Activated naive CD8-positive, alpha-beta T cell treated with anti-CD3 and anti-CD28 coated beads, Interleukin-2, amount 50 U/mL, for 16 hours (primary cell): ENCODE measurements at regions not wholly inside any gene's neighbourhood (a gene's known extent, or its start where the extent isn't known, plus 50 kb on each side); places are given as distances from the start of the nearest gene placed in this dataset.
"Not testable (repeated sequence)": the region's sequence is repeated elsewhere in the genome, so short reads cannot be mapped to it uniquely, and the experiment has no call there.

Experiments
- DNase-seq: peaks from one replicate; pipeline ENCODE4 v3.0.0-alpha.2; 2020; ENCODE audit warnings: low read depth, low spot score

DNA sequence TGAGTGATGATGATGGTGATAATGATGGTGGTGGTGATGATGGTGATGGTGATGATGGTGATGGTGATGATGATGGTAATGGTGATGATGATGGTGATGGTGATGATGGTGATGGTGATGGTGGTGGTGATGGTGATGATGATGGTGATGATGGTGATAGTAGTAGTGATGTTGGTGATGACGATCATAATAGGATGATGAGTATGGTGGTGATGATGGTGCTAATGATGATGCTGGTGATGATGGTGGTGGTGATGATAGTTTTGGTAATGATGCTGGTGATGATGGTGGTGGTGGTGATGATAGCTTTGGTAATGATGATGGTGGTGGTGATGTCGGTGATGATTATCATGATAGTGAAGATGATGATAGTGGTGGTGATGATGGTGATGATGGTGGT is 171.5 kb upstream of the SFSWAP start:
- no peak for DNase-seq

DNA sequence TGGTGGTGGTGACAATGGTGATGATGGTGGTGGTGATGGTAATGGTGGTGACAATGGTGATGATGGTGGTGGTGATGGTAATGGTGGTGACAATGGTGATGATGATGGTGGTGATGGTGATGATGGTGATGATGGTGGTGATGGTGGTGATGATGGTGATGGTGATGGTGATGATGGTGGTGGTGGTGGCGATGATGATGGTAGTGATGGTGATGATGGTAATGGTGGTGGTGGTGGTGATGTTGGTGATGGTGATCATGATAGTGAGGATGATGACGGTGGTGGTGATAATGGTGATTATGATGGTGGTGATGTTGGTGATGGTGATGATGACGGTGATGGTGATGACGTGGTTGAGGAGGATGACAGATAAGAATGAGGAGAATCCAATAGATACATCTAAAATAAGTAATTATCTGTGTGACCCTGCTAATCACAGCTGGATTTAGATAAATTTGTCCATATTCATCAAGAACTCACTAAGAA is 170.7 kb upstream of the SFSWAP start:
- no peak for DNase-seq

DNA sequence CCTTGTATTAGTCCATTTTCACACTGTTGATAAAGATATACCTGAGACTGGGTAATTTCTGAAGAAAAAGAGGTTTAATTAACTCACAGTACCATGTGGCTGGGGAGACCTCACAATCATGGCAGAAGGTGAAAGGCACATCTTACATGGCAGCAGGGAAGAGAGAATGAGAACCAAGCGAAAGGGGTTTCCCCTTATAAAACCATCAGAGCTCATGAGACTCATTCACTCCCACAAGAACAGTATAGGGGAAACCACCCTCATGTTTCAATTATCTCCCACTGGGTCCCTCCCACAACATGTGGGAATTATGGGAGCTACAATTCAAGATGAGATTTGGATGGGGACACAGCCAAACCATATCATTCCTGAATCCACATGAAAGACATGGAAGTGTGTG is 169.4 kb upstream of the SFSWAP start:
- not testable (repeated sequence) for DNase-seq

DNA sequence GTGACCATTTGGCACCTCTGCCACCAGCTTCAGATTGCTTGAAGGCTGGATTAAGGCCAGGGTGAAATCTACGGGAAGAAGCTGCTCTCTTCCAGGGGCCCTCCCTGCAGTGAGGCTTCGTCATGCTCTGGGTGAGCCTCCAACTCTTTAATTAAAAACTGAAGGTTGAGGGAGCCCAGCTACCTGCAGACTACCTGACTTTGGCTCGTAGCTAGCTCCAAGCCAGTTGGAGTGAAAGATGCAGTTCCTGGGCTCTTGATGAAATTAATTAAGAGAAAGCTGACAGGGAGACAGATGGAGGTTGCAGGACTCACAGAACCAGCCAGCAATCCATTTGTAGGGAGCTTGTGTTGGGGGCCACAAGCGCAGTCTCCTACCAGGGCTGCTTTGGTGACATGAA is 168.5 kb upstream of the SFSWAP start:
- no peak for DNase-seq

DNA sequence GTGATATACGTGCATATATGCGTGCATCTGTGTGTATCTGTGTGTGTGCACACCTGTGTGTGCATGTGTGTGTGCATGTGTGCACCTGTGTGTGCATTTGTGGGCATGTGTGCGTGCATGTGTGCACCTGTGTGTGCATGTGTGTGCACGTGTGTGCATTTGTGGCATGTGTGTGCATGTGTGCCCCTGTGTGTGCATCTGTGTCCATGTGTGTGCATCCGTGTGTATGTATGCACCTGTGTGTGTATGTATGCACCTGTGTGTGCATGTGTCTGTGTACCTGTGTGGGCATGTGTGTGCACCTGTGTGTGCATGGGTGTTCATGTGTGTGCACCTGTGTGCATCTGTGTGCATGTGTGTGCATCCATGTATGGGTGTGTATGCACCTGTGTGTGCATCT is 167.8 kb upstream of the SFSWAP start:
- DNase-seq, result no peak

GRCh38 chr12:131547555-131547954 is 163.3 kb upstream of the SFSWAP start:
- no peak for DNase-seq

GRCh38 chr12:131550121-131550520 is 160.8 kb upstream of the SFSWAP start:
- no peak for DNase-seq

DNA sequence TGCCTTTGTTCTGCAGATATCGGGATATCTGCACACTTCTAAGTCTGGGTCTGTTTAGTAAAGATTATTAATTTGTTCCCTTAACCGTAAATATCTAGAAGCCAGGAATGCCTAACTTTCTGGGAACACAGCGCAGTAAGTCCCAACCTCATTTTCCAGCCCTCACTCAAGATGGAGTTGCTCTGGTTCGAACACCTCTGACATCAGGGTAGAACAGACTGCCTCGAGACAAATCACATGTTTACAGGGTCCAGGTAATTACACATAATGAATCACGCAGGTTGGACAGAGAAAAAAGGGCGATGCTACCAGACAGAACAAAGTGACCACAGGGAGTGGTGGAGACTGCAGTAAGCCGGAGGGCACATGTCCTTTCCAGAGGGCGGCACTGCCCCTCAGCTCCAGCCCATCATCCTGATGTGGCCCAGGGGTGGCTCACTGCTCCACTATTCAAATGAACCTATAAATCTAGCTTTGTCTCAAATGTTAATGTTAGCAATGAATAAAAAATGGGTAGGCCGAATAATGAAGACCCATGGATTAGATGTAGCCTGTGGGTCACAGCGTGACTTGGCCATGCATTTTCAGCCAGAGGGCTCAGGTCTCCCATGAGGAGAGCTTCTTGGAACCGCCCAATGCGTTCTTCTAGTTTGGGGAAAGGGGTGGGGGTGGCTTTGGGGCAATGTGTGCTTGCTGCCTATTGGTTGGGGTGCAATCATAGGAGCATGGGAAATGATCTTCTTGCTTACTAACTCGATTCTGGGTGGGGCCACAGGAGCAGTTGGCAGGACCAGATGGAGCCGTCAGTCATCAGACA is 159.0 kb upstream of the SFSWAP start:
- DNase-seq, result no peak

- no peak for DNase-seq
These were observed 158.4 kb upstream of the SFSWAP start for GRCh38 chr12:131552492-131552863.

DNA sequence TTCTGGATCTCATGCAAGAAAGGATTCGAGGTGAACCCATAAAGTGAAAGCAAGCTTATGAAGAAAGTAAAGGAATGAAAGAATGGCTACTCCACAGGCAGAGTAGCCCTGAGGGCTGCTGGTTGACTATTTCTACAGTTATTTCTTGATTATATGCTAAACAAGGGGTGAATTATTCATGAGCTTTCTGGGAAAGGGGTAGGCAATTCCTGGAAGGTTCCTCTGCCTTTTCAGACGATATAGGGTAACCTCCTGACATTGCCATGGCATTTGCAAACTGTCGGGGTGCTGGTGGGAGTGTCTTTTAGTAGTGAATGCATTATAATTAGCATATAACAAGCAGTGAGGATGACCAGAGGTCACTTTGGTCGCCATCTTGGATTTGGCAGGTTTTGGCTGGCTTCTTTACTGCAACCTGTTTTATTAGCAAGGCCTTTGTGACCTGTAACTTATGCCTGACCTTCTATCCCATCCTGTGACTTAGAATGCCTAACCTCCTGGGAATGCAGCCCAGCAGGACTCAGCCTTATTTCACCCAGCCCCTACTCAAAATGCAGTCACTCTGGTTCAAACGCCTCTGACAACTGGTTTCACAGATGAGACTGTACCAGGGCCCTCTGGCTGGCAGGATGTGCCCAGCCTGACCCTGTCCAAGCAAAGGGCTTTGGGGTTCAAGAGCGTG is 157.7 kb upstream of the SFSWAP start:
- no peak for DNase-seq

DNA sequence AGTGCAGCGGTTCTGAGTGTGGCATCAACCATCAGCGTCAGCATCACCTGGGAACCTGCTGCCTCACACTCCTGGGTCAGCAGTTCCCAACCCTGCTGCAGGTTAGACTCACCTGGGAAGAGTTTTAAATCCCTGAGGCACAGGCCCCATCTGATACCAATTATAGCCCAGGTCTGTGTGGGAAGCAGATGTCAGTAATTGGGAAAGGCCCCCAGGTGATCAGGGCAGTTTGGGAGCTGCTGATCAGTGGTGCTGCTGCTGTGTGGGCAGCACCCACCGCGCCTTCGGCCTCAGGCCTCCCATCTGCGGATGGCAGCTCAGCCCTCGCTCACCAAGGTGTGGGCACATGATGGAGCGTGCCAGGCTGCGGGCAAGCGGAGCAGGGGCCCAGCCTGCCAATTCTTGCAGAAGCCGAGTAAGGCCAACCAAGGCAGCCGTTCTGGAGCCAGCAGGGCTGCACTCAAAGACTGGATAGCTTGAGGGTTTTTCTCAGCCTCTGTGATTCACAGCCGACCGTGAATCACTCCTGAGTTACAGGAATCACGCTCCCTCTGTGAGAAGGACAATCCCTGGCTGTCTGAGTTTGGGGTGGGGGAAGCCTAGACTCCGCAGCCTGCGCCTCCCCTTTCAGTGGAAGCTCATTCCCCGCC is 155.6 kb upstream of the SFSWAP start:
- no peak for DNase-seq

GRCh38 chr12:131555866-131556265 is 155.0 kb upstream of the SFSWAP start:
- no peak for DNase-seq

- DNase-seq, result no peak
These were observed 153.7 kb upstream of the SFSWAP start for GRCh38 chr12:131557078-131557709.

- no peak for DNase-seq
These were observed 151.1 kb upstream of the SFSWAP start for GRCh38 chr12:131559517-131560516.

DNA sequence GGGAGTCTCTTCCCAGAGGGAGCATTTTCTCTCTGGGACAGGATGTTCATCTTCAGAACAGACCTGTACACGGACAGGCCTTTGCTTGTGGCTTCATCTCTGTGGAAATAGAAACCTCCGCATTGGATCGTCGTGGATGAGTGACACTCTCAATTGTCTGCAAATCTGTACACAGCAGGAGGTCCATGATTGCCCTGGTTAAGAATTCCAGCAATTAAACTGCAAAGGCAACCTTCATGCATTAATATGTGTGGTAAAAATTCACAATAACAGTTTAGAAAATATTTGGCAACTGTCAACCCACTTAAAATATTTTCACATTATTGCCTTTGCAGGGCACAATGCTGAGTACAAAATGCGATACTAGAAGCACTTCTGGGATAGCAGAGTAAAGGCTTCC is 149.8 kb upstream of the SFSWAP start:
- DNase-seq, result no peak

DNA sequence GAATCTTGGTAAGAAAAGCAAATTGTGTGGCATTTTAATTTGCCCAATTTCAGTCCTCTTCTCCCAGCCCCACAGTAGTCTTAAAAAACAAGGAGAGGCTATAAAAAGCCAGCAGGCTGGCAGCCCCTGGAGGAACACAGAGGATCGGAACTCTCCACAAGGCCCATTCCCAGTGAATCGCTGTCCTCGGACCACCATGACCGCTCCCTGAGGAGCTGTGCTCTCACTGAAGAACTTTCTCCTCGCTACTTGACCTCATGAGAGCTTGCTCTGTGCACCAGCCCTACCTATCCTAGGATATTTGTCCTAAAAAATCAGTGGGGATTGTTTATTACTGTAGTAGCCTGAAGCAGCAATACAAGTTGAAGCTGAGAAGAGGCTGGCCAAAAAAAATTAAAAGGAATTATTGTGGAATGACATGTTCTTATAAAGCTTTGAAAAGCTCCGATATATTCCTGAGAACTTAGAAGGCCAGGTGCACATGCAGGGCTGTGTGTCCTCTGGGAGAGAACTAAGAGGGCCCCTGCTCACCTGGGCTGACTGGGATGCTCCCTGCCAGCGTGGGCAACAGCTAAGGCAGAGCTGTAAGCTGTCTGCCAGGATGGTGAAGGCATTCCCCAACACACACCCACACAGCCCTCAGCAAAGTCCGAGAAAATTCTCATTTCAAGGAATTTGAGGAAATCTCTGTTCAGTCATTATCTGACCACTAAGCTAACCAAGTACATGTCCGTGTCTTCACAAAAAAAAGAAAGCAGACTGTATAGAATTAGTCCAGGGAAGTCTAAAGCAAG is 148.8 kb upstream of the SFSWAP start:
- DNase-seq, result no peak

DNA sequence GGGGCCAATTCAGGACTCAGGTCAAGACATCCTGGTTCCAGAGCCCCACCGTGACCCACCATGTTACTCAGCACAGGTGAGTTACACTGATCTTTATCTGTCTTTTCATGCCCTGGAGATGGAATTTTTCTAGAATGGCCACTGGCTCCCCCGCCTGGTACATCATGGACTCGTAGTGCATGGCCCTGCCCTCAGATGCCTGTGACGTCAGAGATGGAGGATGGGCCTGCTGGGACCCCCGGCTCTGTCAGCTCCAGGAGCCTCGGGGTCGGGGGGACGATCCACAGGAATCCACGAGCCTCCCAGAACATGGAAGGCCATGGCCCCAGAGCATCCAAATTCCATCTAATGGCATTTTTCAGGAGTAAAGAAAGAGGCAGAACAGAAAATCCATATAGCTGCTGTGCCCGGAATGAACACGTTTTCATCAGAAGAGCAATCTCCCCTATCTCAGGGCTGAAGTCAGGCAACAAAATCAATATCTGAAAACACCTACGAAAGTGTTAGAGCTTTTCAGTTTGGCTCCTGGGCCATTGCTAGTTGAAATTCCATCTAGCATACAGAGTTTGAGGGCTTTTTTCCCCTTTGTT is 146.7 kb upstream of the SFSWAP start:
- not testable (repeated sequence) for DNase-seq

DNA sequence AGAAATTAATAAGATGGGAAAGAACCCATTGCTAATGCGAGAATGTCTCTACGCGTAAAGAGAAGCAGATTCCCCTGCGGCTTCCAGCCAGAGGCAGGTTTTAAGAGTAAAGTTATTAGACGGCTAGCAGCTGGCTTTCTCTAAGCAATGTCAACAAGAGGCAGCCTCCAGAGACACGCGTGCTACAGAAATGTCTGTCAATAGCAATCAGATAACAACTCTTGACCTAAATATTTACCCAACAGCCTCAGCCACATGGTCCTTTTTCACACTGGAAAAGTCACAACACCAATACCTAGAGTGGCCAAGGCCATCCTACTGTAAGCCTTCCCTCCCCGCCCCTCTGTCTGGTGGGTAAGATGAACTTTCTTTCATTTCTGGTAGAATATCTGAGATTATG is 146.0 kb upstream of the SFSWAP start:
- DNase-seq, result no peak

- DNase-seq, result no peak
These were observed 145.4 kb upstream of the SFSWAP start for GRCh38 chr12:131565267-131566015.
